BJ (cell line): ENCODE measurements at regions not wholly inside any gene's neighbourhood (a gene's known extent, or its start where the extent isn't known, plus 50 kb on each side); places are given as distances from the start of the nearest gene placed in this dataset.
"Not testable (repeated sequence)": the region's sequence is repeated elsewhere in the genome, so short reads cannot be mapped to it uniquely, and the experiment has no call there.

Experiments
- CTCF ChIA-PET: fragments of 350-600 bp; formaldehyde crosslinking; extraction: SDS; loops from one replicate; lab custom pipeline; 2021; ENCODE audit warnings: antibody characterized with exemption, inconsistent platforms; lab: Yijun Ruan, JAX
- POLR2A ChIA-PET: fragments of 300-600 bp; sonication (Branson Sonifier 250); formaldehyde crosslinking; extraction: SDS; loops from one replicate; lab custom pipeline; 2021; ENCODE audit warnings: antibody characterized with exemption; lab: Charles Lee
- DNase-seq: peaks from one replicate; pipeline ENCODE4 v3.0.0-alpha.2; 2011; ENCODE audit warnings: low read depth
- H3K27me3 ChIP-seq: 2 replicates; pipeline ENCODE4 v1.6.0; 2011; ENCODE audit warnings: low read length; ENCODE audit not compliant: control insufficient read depth, insufficient read depth
- H3K36me3 ChIP-seq: 2 replicates; pipeline ENCODE4 v1.5.1; 2011; ENCODE audit warnings: low read length; ENCODE audit not compliant: control insufficient read depth, insufficient read depth
- H3K4me3 ChIP-seq: 2 replicates; pipeline ENCODE4 v1.5.1; 2011; ENCODE audit warnings: low read depth, mild to moderate bottlenecking, control low read depth, low read length
- TF ChIP-seq, protein P1 (sequence below): IDR thresholded peaks from 2 replicates; pipeline ENCODE4 v1.5.1; 2011; ENCODE audit warnings: low read depth, mild to moderate bottlenecking, control low read depth, inconsistent platforms, low read length, moderate library complexity; ENCODE audit not compliant: insufficient read depth

DNA sequence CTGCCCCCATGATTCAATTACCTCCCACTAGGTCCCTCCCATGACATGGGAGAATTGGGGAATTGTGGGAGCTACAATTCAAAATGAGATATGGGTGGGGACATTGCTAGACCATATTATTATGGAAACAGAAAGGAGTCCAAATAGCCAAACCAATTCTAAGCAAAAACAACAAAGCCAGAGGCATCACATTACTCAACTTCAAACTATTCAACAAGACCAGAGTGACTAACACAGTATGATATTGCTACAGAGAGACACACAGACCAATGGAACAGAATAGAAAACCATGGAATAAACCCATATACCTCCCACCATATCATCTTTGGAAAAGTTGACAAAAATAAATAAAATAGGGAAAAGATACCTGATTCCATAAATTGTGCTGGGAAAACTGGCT, 710.5 kb upstream of the CDH9 start:
- TF ChIP-seq, protein P1, sequence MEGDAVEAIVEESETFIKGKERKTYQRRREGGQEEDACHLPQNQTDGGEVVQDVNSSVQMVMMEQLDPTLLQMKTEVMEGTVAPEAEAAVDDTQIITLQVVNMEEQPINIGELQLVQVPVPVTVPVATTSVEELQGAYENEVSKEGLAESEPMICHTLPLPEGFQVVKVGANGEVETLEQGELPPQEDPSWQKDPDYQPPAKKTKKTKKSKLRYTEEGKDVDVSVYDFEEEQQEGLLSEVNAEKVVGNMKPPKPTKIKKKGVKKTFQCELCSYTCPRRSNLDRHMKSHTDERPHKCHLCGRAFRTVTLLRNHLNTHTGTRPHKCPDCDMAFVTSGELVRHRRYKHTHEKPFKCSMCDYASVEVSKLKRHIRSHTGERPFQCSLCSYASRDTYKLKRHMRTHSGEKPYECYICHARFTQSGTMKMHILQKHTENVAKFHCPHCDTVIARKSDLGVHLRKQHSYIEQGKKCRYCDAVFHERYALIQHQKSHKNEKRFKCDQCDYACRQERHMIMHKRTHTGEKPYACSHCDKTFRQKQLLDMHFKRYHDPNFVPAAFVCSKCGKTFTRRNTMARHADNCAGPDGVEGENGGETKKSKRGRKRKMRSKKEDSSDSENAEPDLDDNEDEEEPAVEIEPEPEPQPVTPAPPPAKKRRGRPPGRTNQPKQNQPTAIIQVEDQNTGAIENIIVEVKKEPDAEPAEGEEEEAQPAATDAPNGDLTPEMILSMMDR: no peak
- Histone ChIP-seq H3K4me3 (no peak overlapping the region), H3K27me3 (no peaks in the 10 kb centered on the region), H3K36me3 (no peaks in the 10 kb centered on the region)
- POLR2A ChIA-PET: no interaction called here
- CTCF ChIA-PET: no interaction called here
- DNase-seq: no peak

DNA sequence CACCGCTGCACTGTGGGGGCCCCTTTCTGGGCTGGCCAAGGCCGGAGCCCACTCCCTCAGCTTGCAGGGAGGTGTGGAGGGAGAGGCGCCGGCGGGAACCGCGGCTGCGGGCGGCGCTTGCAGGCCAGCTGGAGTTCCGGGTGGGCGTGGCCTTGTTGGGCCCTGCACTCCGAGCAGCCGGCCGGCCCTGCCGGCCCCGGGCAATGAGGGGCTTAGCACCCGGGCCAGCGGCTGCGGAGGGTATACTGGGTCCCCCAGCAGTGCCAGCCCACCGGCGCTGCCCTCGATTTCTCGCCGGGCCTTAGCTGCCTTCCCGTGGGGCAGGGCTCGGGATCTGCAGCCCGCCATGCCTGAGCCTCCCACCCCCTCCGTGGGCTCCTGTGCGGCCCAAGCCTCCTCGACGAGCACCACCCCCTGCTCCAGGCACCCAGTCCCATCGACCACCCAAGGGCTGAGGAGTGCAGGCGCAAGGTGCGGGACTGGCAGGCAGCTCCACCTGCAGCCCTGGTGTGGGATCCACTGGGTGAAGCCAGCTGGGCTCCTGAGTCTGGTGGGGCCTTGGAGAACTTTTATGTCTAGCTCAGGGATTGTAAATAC, 705.1 kb upstream of the CDH9 start:
- CTCF ChIA-PET, DNase-seq, H3K27me3 ChIP-seq, POLR2A ChIA-PET, H3K4me3 ChIP-seq, H3K36me3 ChIP-seq: not testable (repeated sequence)

DNA sequence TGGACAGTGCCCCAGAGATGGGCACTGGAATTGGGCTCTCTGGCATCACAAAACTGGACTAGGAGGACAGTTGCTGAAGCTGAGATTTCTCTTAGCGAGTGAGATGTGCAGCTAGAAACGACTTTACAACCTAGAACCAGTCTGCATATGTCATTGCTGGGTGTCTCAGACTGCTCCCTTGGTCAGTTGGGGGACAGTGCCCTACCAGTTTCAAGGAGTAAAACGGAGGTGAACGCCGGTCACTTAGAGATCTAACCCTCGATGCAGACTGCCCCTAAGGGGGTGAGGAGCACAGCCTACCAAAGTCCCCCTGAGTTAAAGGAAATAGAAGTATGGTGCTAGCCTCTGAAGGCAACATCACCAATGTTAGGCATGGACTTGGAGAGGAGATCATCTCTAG, 704.4 kb upstream of the CDH9 start:
- TF ChIP-seq, protein P1: no peak
- Histone ChIP-seq H3K4me3 (no peak overlapping the region), H3K27me3 (no peaks in the 10 kb centered on the region), H3K36me3 (no peaks in the 10 kb centered on the region)
- ChIA-PET POLR2A (no interaction called here), CTCF (no interaction called here)
- DNase-seq: no peak

DNA sequence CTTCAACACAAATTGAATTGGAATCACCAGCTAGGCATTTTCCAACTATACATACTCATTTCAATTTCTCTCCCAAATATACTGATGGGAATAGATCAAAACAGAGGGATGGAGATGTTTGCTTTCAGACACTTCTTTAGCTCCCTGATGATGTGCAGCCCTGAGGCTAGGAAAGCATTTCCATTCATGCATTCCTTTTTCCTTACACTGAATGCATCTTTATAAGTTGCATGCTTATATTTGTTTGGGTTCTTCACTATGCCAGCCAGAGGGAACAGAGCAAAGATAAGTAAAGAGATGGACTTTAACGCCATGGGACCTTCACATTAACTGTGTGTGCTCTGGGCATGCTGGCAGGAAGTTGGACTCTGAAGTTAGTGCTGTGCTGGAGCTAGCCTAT, 696.5 kb upstream of the CDH9 start:
- ChIA-PET POLR2A (no interaction called here), CTCF (no interaction called here)
- Histone ChIP-seq H3K36me3 (no peaks in the 10 kb centered on the region), H3K27me3 (no peaks in the 10 kb centered on the region), H3K4me3 (no peak overlapping the region)
- TF ChIP-seq, protein P1: no peak
- no peak for DNase-seq

DNA sequence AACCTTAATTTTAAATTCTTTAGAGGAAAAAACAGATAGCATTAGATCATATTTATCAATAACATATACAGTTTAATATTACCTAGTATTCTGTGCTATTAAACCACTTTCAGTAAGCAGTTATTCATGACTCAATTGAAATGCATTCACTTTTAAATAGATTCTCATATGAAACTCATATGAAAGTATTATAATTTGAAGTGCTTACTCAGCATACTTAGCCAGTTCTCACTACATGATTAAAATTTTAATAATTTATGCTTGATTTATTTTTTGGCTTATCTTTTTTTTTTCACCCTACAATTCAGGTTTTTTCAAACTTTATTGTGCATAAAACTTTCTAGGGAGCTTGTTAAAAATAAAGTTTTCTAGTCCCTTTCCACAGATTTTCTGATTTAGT, 694.9 kb upstream of the CDH9 start:
- no peak overlapping the region for H3K4me3 ChIP-seq
- H3K27me3 ChIP-seq: no peaks in the 10 kb centered on the region
- CTCF ChIA-PET: no interaction called here
- TF ChIP-seq, protein P1: no peak
- POLR2A ChIA-PET: no interaction called here
- no peaks in the 10 kb centered on the region for H3K36me3 ChIP-seq
- no peak for DNase-seq

DNA sequence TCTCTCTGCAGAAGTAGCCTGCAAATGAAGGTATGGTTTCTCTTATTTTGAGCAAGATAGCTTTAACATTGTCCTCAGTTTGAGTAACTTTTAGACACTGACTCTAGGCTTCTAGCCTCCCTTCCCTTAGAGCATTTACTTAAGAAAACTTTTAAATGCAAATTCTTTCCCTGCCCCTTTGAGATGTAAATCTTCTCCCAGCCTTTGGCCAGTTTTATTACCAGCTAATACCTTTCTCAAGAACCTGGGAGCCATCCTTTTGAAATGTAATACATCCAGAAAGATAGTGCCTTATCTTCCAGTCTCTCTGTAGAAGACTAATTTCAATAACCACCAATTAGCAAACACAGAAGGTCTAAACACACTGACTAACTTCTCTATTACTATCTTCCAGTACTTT, 688.9 kb upstream of the CDH9 start:
- TF ChIP-seq, protein P1: no peak
- Histone ChIP-seq H3K4me3 (no peak overlapping the region), H3K27me3 (no peaks in the 10 kb centered on the region), H3K36me3 (no peaks in the 10 kb centered on the region)
- ChIA-PET CTCF (no interaction called here), POLR2A (no interaction called here)
- DNase-seq: no peak
